Endothelial cell (in vitro differentiated cells): ENCODE measurements at regions not wholly inside any gene's neighbourhood (a gene's known extent, or its start where the extent isn't known, plus 50 kb on each side); places are given as distances from the start of the nearest gene placed in this dataset.

Source experiments
- DNase-seq: peaks from one replicate; pipeline ENCODE4 v3.0.0; 2021; ENCODE audit warnings: low spot score
- H3K27ac Mint-ChIP-seq: one replicate; pipeline ENCODE4 v1.8.0; 2021; ENCODE audit warnings: mixed read lengths, inconsistent platforms; ENCODE audit not compliant: unreplicated experiment
- H3K27me3 Mint-ChIP-seq: one replicate; pipeline ENCODE4 v1.8.0; 2021; ENCODE audit warnings: mild to moderate bottlenecking, moderate library complexity, mixed read lengths, inconsistent platforms; ENCODE audit not compliant: unreplicated experiment
- H3K36me3 Mint-ChIP-seq: one replicate; pipeline ENCODE4 v1.8.0; 2021; ENCODE audit warnings: mild to moderate bottlenecking, low read depth, mixed read lengths, inconsistent platforms; ENCODE audit not compliant: unreplicated experiment
- H3K4me1 Mint-ChIP-seq: one replicate; pipeline ENCODE4 v1.8.0; 2021; ENCODE audit warnings: mild to moderate bottlenecking, mixed read lengths, inconsistent platforms; ENCODE audit not compliant: unreplicated experiment
- H3K4me3 Mint-ChIP-seq: one replicate; pipeline ENCODE4 v1.8.0; 2021; ENCODE audit warnings: mild to moderate bottlenecking, mixed read lengths, inconsistent platforms; ENCODE audit not compliant: unreplicated experiment
- H3K9me3 Mint-ChIP-seq: one replicate; pipeline ENCODE4 v1.8.0; 2021; ENCODE audit warnings: mixed read lengths, inconsistent platforms; ENCODE audit not compliant: unreplicated experiment
- TF ChIP-seq, protein P1 (sequence below): fragments of 200-600 bp; sonication (generic); IDR thresholded peaks from one replicate; pipeline ENCODE4 v1.5.0; 2021; ENCODE audit warnings: antibody characterized with exemption; ENCODE audit not compliant: unreplicated experiment

DNA sequence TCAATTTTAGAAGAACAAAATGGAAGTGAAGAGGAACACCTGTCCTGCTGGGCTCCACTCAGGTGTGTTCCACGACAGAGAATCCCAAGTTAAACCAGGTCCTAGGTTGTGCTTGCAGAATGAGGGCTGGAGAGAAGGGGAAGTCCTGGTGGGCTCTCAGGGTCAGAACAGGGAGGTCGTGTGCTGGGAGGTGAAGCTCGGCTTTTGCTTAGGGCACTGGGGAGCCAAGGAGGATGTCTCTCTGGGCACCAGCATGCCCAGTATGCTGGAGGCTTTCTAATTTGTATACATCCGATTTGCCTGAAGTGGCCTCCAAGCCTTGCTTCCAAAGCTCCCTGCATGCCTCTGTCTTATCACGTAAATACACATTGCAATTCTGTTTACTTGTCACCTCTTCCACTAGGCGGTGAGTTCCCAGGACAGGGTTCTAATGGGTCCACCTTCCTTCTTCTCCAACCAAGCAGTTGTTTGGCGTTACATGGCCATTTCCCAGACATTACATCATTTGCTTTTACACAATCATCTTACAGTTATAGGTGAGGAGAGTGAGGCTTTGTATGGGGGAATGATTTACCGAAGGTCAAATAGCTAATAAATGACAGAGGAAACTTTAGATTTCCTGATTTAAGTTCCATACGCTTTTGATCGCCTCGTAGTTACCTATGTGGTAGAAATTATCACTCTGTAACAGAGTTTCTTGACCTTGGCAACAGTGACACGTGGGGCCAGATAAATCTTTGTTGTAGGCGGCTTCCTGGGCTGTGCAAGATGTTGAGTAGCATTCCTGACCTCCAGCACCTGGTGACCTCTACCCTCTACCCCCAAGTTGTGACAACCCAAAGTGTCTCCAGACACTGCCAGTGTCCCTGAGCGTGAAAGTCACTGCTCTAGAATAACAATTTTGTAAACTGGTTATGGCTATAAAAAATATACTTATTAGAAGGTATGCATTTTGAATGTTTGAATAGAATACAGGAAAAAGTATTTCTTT lies 901.5 kb downstream of the TBC1D22A start:
- H3K4me1 Mint-ChIP-seq: no peaks in the 10 kb centered on the region
- DNase-seq: no peak
- TF ChIP-seq, protein P1, sequence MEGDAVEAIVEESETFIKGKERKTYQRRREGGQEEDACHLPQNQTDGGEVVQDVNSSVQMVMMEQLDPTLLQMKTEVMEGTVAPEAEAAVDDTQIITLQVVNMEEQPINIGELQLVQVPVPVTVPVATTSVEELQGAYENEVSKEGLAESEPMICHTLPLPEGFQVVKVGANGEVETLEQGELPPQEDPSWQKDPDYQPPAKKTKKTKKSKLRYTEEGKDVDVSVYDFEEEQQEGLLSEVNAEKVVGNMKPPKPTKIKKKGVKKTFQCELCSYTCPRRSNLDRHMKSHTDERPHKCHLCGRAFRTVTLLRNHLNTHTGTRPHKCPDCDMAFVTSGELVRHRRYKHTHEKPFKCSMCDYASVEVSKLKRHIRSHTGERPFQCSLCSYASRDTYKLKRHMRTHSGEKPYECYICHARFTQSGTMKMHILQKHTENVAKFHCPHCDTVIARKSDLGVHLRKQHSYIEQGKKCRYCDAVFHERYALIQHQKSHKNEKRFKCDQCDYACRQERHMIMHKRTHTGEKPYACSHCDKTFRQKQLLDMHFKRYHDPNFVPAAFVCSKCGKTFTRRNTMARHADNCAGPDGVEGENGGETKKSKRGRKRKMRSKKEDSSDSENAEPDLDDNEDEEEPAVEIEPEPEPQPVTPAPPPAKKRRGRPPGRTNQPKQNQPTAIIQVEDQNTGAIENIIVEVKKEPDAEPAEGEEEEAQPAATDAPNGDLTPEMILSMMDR: no peak
- H3K27me3 Mint-ChIP-seq: peaks cover 2% of the 10 kb centered on the region
- H3K36me3 Mint-ChIP-seq: peaks cover 2% of the 10 kb centered on the region
- no peak overlapping the region for H3K4me3 Mint-ChIP-seq
- no peak overlapping the region for H3K27ac Mint-ChIP-seq
- peaks cover 11% of the 10 kb centered on the region for H3K9me3 Mint-ChIP-seq

DNA sequence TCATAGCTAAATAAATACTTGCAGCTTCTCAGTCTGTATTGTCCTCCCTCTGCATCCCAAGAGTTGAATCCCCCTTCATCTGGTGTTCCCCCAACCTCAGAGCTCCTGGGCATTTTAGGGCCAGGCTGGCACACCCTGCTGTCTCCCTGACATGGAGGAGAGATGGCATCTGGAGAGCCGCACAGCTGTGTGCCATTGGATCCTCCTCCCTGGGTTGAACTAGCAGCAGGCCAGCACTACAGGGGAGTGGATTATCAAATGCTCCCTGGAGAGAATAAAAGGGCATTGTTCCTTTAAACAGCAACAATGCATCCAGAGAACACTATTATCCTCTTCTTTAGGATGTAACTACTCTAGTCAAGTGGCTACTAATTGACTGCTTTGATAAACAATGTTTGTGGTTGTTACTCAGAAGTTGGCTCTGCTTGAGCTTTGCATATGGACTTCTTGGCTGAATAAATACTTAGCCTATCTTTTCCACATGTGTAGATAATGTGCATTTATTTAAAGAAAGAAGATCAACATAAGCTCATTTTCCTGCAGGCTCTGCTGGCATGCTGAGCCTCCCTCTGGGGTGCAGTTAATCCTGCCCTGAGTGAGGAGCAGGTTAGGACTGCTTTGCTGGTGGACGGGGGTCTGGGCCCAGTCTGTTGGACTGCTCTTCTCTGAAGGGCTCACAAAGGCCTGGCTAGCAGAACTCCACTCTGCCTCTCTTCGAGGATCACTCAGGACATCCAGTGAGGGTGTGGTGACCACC lies 897.2 kb downstream of the TBC1D22A start:
- TF ChIP-seq, protein P1: no peak
- H3K27ac Mint-ChIP-seq: no peak overlapping the region
- no peak for DNase-seq
- peaks cover 18% of the 10 kb centered on the region for H3K9me3 Mint-ChIP-seq
- H3K36me3 Mint-ChIP-seq: peaks cover 2% of the 10 kb centered on the region
- peaks cover 2% of the 10 kb centered on the region for H3K27me3 Mint-ChIP-seq
- H3K4me3 Mint-ChIP-seq: no peak overlapping the region
- H3K4me1 Mint-ChIP-seq: no peaks in the 10 kb centered on the region

DNA sequence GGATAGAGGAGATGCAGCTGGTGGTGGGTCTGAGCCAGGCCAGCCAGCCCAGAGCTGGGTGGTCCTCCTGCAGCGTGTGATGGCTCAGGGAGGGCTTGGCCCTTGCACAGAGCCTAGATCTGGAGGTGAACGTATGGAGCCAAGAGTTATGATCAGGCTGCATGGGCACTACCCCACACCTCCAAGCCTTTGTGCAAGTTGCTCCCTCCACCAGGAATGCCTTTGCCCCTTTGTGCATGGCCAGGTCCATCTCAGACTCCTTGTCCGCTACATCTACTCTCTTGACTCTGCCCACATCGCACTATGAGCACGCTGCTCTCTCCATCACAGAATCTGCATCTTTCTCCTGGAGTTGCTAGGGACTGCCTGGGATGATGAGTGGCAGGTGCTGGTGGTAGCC lies 895.7 kb downstream of the TBC1D22A start:
- Mint-ChIP-seq H3K36me3 (no peaks in the 10 kb centered on the region), H3K9me3 (peaks cover 18% of the 10 kb centered on the region), H3K4me1 (no peaks in the 10 kb centered on the region), H3K27me3 (peaks cover 2% of the 10 kb centered on the region), H3K4me3 (no peak overlapping the region), H3K27ac (no peak overlapping the region)
- no peak for DNase-seq
- TF ChIP-seq, protein P1: no peak

DNA sequence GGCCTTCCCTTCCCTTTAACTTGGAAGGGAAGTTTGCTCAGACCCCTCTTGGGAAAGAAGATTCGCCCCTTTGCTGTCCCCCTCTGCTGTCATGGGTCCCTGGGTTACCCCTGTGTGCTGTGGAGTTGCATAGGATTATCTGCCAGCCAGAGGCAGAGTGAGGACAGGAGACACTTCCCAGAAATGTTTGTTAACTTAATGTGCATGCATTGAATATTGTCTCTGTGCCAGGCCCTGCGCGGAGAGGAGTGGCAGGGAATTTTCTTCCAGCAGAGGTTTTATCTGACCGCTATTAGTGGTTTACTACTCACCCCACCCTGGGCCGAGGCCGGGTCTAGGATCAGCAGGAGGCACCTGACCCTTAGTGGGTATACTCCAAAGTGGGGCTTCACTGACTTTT lies 894.8 kb downstream of the TBC1D22A start:
- H3K4me1 Mint-ChIP-seq: no peaks in the 10 kb centered on the region
- peaks cover 2% of the 10 kb centered on the region for H3K27me3 Mint-ChIP-seq
- no peak overlapping the region for H3K27ac Mint-ChIP-seq
- H3K4me3 Mint-ChIP-seq: no peak overlapping the region
- peaks cover 4% of the 10 kb centered on the region for H3K36me3 Mint-ChIP-seq
- peaks cover 23% of the 10 kb centered on the region for H3K9me3 Mint-ChIP-seq
- DNase-seq: no peak
- TF ChIP-seq, protein P1: no peak

DNA sequence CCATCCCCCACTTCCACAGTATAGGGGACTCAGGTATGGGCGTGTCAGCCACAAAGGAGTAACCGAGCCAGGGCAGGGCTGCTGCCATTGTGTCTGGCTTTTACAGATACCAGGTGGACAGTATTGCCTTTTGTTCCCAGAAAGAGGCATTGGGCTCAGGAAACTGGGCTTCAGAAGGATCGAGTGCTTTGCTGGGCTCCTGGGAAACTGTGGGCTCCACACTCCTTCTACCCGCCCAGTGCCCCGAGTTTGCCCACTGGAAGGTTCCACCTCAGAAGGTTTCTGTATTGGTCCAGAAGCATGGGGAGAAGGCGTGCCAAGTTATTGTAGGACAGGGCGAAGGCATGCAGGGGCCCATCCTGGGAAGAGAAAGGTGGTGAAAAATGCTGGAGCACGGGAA lies 894.4 kb downstream of the TBC1D22A start:
- H3K27me3 Mint-ChIP-seq: peaks cover 2% of the 10 kb centered on the region
- TF ChIP-seq, protein P1: no peak
- H3K36me3 Mint-ChIP-seq: peaks cover 4% of the 10 kb centered on the region
- no peak overlapping the region for H3K4me3 Mint-ChIP-seq
- H3K27ac Mint-ChIP-seq: no peak overlapping the region
- no peak for DNase-seq
- peaks cover 24% of the 10 kb centered on the region for H3K9me3 Mint-ChIP-seq
- no peaks in the 10 kb centered on the region for H3K4me1 Mint-ChIP-seq
